ENCODE measurements at regions not wholly inside any gene's neighbourhood (a gene's known extent, or its start where the extent isn't known, plus 50 kb on each side); places are given as distances from the start of the nearest gene placed in this dataset.

GRCh38 chr4:14347526-14347925, 654.8 kb upstream of the CPEB2 start:
- H3K23ac ChIP-seq (ENCODE audit: insufficient read length) = no peak overlapping the region
- no peak overlapping the region for H2BK120ac ChIP-seq (replicated peaks; ENCODE audit: low read depth, low read length)
- H2BK12ac ChIP-seq (ENCODE audit: low read depth, low read length) = no peak overlapping the region
- H3K4me2 ChIP-seq (ENCODE audit: insufficient read depth in 1 of 2, low read depth in 2 of 2, low read length in 2 of 2) = no peak overlapping the region
- no peak overlapping the region for H3K27ac ChIP-seq (ENCODE audit: low read depth, low read length)
- CTCF ChIA-PET (ENCODE audit: partially characterized antibody) = interaction anchor here (0.8 to 1.5 kb wide), 3 partner anchors 12 to 693 kb away, joined by 3 to 4 read pairs (median 3); no protein-coding TSS in a partner anchor
- no peaks in the 10 kb centered on the region for H3K79me2 ChIP-seq (ENCODE audit: control insufficient read depth in 1 of 2, insufficient read depth in 2 of 2, low read length in 2 of 2)
- POLR2A ChIA-PET (ENCODE audit: partially characterized antibody) = no interaction called here
- H4K20me1 ChIP-seq (replicated peaks in 1 of 2; ENCODE audit: control insufficient read depth in 1 of 2, insufficient read depth in 2 of 2, low read length in 2 of 2) = no peaks in the 10 kb centered on the region
- no peak overlapping the region for H3K4ac ChIP-seq (replicated peaks; ENCODE audit: insufficient read length, low read depth, low read length)
- no peak overlapping the region for H2AK5ac ChIP-seq (ENCODE audit: low read depth, low read length)
- H4K5ac ChIP-seq (ENCODE audit: insufficient read length, low read depth, low read length) = no peak overlapping the region
- H4K8ac ChIP-seq (ENCODE audit: extremely low read depth, insufficient read depth, low read length) = no peak overlapping the region
- H3K14ac ChIP-seq (ENCODE audit: insufficient read length) = no peak overlapping the region
- H3K9me3 ChIP-seq (ENCODE audit: insufficient read depth in 2 of 2, low read depth in 1 of 2, low read length in 1 of 2) = no peaks in the 10 kb centered on the region
- H3K9ac ChIP-seq (replicated peaks in 1 of 4; ENCODE audit: extremely low read depth in 1 of 4, low read depth in 3 of 4, low read length in 3 of 4) = no peak overlapping the region
- H3K4me1 ChIP-seq (replicated peaks in 1 of 4; ENCODE audit: control insufficient read depth in 3 of 4, insufficient read depth in 4 of 4, low read length in 3 of 4) = no peaks in the 10 kb centered on the region
- H4K91ac ChIP-seq (replicated peaks; ENCODE audit: insufficient read length, low read length) = no peak overlapping the region
- H3K27me3 ChIP-seq (replicated peaks in 1 of 4; ENCODE audit: control insufficient read depth in 3 of 4, extremely low read depth in 1 of 4, insufficient read depth in 3 of 4, low read length in 3 of 4) = no peaks in the 10 kb centered on the region; a peak in 1 of 7 replicates
- no peak overlapping the region for H3K18ac ChIP-seq (ENCODE audit: extremely low read depth, low read length)
- no peak for FAIRE-seq
- no peaks in the 10 kb centered on the region for H3K36me3 ChIP-seq (ENCODE audit: control insufficient read depth in 2 of 4, insufficient read depth in 4 of 4, low read length in 3 of 4)
- H3K79me1 ChIP-seq (ENCODE audit: low read depth, low read length) = no peaks in the 10 kb centered on the region
- no peak overlapping the region for H2BK5ac ChIP-seq (ENCODE audit: low read depth, low read length)
- no peak overlapping the region for H2BK20ac ChIP-seq (ENCODE audit: low read length)
- no peak overlapping the region for H3K56ac ChIP-seq (replicated peaks; ENCODE audit: insufficient read length, low read depth, low read length)
- no peak overlapping the region for H2AFZ ChIP-seq (ENCODE audit: low read length)
- no peak for DNase-seq (ENCODE audit: low read depth in 1 of 2, low spot score in 2 of 2)
- no peaks in the 10 kb centered on the region for H3K23me2 ChIP-seq (ENCODE audit: low read depth, low read length)
- H2BK15ac ChIP-seq (ENCODE audit: low read length) = no peak overlapping the region
- 81% methylated on average over 7 of the region's 7 CpGs; no CpG with 5 or more reads in 1 of the 2 experiments for WGBS, 2 experiments (ENCODE audit: extremely low coverage in 1 of 2, insufficient coverage in 1 of 2, insufficient read length in 1 of 2, insufficient replicate concordance in 2 of 2, low coverage in 1 of 2, low lambda C conversion rate in 2 of 2, missing lambda C conversion rate in 1 of 2)
- no peak overlapping the region for H3K4me3 ChIP-seq (ENCODE audit: extremely low read depth in 1 of 4, insufficient read depth in 2 of 4, low read depth in 3 of 4, low read length in 4 of 4)
- no peak for TF ChIP-seq SP4 (IDR thresholded peaks at IDR 0.05; ENCODE audit: low read length)
- no peak for TF ChIP-seq ZNF274 (IDR thresholded peaks at IDR 0.05; ENCODE audit: borderline replicate concordance, extremely low read depth, low read length)
- TF ChIP-seq TEAD4 (IDR thresholded peaks at IDR 0.05; ENCODE audit: low read depth, low read length) = no peak
- no peak for TF ChIP-seq EGR1 (IDR thresholded peaks at IDR 0.05; ENCODE audit: borderline replicate concordance, low read depth, low read length)
- TF ChIP-seq RFX5 (IDR thresholded peaks at IDR 0.05; ENCODE audit: borderline replicate concordance, low read depth, low read length) = no peak
- no peak for TF ChIP-seq RAD21 (IDR thresholded peaks at IDR 0.05 in 1 of 2, conservative IDR thresholded peaks at IDR 0.05 in 1 of 2; ENCODE audit: low read depth in 2 of 2, low read length in 2 of 2)
- TF ChIP-seq CEBPB (IDR thresholded peaks at IDR 0.05; ENCODE audit: low read depth, low read length) = no peak
- no peak for TF ChIP-seq SIX5 (IDR thresholded peaks at IDR 0.05; ENCODE audit: low read depth, low read length)
- TF ChIP-seq BACH1 (IDR thresholded peaks at IDR 0.05; ENCODE audit: low read length) = no peak
- no peak for TF ChIP-seq E2F6 (IDR thresholded peaks at IDR 0.05)
- TF ChIP-seq JUN (IDR thresholded peaks at IDR 0.05; ENCODE audit: low read depth, low read length) = no peak
- TF ChIP-seq NRF1 (IDR thresholded peaks at IDR 0.05; ENCODE audit: low read depth, low read length) = no peak
- TF ChIP-seq HDAC2 (IDR thresholded peaks at IDR 0.05; ENCODE audit: borderline replicate concordance in 1 of 2, low read depth in 2 of 2, low read length in 2 of 2) = no peak
- no peak for TF ChIP-seq ASH2L (IDR thresholded peaks at IDR 0.05; ENCODE audit: low read length)
- TF ChIP-seq MAX (IDR thresholded peaks at IDR 0.05) = no peak

All from H1 (cell line).